ENCODE measurements at regions not wholly inside any gene's neighbourhood (a gene's known extent, or its start where the extent isn't known, plus 50 kb on each side); places are given as distances from the start of the nearest gene placed in this dataset.

DNA sequence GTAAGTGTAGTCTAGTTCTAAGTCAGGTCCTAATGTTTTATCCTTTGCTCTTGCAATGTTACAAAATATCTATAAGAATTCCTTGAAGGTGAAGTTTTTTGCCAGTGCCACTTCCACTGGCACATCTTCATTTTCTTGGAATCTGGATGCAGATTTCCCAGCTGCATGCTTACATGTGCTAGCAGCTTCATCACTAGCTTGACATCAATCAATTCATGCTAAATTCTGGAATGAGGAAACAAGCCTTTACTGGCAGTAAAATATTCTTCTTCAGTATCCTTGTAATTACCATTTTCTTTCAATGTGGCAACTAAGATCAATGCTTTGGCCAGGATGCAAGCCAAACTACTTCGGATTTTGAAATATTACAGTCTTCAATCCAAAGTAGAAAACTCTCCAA lies 200.6 kb upstream of the SIX2 start:
- H3K27me3 ChIP-seq (ENCODE audit: insufficient read depth, low read depth, severe bottlenecking) = no peaks in the 10 kb centered on the region
- TF ChIP-seq, protein P1, sequence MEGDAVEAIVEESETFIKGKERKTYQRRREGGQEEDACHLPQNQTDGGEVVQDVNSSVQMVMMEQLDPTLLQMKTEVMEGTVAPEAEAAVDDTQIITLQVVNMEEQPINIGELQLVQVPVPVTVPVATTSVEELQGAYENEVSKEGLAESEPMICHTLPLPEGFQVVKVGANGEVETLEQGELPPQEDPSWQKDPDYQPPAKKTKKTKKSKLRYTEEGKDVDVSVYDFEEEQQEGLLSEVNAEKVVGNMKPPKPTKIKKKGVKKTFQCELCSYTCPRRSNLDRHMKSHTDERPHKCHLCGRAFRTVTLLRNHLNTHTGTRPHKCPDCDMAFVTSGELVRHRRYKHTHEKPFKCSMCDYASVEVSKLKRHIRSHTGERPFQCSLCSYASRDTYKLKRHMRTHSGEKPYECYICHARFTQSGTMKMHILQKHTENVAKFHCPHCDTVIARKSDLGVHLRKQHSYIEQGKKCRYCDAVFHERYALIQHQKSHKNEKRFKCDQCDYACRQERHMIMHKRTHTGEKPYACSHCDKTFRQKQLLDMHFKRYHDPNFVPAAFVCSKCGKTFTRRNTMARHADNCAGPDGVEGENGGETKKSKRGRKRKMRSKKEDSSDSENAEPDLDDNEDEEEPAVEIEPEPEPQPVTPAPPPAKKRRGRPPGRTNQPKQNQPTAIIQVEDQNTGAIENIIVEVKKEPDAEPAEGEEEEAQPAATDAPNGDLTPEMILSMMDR (IDR thresholded peaks at IDR 0.05; ENCODE audit: low read depth, low read length) = no peak

DNA sequence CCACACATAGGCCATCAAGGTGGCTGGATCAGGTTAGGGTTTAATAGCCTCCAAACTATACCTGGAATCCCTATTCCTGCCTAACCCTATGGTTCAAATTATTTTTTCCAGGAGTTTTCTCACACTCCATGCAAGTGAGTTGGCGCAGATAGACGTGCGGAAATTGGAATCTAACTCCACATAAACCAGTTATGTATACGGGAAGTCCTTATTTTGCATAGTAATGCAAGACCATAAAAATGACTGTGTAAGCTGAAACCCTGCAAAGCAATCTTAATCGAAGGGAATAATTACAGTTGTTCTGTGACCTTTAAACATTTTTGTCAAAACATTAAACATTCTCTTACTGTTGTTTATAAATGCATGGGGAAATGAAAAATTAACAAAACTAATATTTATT lies 200.1 kb upstream of the SIX2 start:
- DNase-seq = no peak
- no peak overlapping the region for H3K4me3 ChIP-seq (ENCODE audit: low read depth, low read length)
- H3K27me3 ChIP-seq (ENCODE audit: insufficient read depth, low read depth, severe bottlenecking) = no peaks in the 10 kb centered on the region
- H3K9me3 ChIP-seq (ENCODE audit: severe bottlenecking) = no peaks in the 10 kb centered on the region
- TF ChIP-seq, protein P1 (IDR thresholded peaks at IDR 0.05; ENCODE audit: low read depth, low read length) = no peak
- no peaks in the 10 kb centered on the region for H3K36me3 ChIP-seq
- H3K27ac ChIP-seq = no peak overlapping the region

More for the DNA sequence above, 200.6 kb upstream of the SIX2 start:
- no peak for DNase-seq
- no peaks in the 10 kb centered on the region for H3K9me3 ChIP-seq (ENCODE audit: severe bottlenecking)
- H3K4me3 ChIP-seq (ENCODE audit: low read depth, low read length) = no peak overlapping the region
- H3K36me3 ChIP-seq = no peaks in the 10 kb centered on the region
- H3K27ac ChIP-seq = no peak overlapping the region

DNA sequence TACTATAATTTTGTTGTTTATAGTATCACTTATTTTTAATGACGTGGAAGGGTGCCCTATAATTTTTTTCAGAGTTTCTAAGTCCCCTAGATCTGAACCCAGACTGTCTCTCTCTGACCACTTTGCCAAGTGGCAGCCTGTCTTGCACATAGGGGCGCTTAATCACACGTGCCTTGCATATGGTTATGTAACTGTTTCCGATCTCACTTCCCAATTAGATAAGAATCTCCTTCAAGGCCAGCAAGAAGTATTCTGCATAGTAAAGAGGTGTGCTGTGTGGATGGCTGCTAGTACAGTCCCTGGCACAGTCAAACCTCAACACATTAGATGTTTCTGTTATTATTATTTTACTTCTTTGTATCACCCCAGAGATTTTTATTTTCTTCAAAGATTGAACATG lies 197.8 kb upstream of the SIX2 start:
- TF ChIP-seq, protein P1 (IDR thresholded peaks at IDR 0.05; ENCODE audit: low read depth, low read length) = no peak
- DNase-seq = no peak
- Histone ChIP-seq H3K27ac (no peak overlapping the region), H3K9me3 (ENCODE audit: severe bottlenecking) (no peaks in the 10 kb centered on the region), H3K4me3 (ENCODE audit: low read depth, low read length) (no peak overlapping the region), H3K36me3 (no peaks in the 10 kb centered on the region), H3K27me3 (ENCODE audit: insufficient read depth, low read depth, severe bottlenecking) (no peaks in the 10 kb centered on the region)

DNA sequence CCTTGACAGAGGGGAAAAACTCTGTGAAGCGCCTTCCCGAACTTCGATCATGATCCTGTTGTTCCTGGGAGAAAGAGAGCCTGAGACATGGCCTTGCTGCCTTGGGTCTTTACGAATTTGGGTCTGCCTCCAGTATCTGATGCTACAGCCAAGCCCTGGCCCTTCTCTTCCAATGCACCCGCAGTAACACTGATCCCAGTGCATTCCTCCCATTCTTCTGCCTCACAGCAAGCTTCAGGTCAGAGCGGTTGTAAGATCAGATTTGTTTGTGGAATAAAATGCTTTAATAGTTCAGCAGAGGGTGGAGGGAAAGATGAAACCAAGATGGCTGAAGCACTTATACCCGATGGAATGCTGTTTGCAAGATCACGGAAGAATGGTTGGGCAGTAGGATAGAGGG lies 196.7 kb upstream of the SIX2 start:
- H3K36me3 ChIP-seq = no peaks in the 10 kb centered on the region
- TF ChIP-seq, protein P1 (IDR thresholded peaks at IDR 0.05; ENCODE audit: low read depth, low read length) = no peak
- no peaks in the 10 kb centered on the region for H3K9me3 ChIP-seq (ENCODE audit: severe bottlenecking)
- no peak for DNase-seq
- no peaks in the 10 kb centered on the region for H3K27me3 ChIP-seq (ENCODE audit: insufficient read depth, low read depth, severe bottlenecking)
- H3K27ac ChIP-seq = no peak overlapping the region
- no peak overlapping the region for H3K4me3 ChIP-seq (ENCODE audit: low read depth, low read length)

DNA sequence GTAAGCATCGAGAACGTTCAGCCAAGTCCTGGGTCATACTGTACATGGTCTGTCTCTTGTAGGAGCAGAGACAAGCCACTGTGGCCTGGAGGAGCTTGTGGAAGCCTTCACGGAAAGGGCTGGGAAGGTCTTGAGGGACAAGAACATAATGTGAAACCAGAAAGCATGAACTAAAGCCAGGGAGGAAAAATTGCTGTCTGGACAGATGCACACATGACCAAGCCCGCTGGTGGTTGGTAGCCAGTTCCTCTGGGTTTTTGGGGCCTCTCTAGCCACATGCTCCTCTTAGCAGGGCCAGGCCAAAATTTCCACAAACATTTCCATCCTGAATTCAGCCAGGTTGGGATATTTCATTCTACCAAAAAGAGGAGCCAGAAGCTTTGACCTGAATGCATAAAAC lies 196.2 kb upstream of the SIX2 start:
- Histone ChIP-seq H3K4me3 (ENCODE audit: low read depth, low read length) (no peak overlapping the region), H3K27ac (no peak overlapping the region), H3K36me3 (no peaks in the 10 kb centered on the region), H3K9me3 (ENCODE audit: severe bottlenecking) (no peaks in the 10 kb centered on the region), H3K27me3 (ENCODE audit: insufficient read depth, low read depth, severe bottlenecking) (no peaks in the 10 kb centered on the region)
- DNase-seq = no peak
- TF ChIP-seq, protein P1 (IDR thresholded peaks at IDR 0.05; ENCODE audit: low read depth, low read length) = no peak

DNA sequence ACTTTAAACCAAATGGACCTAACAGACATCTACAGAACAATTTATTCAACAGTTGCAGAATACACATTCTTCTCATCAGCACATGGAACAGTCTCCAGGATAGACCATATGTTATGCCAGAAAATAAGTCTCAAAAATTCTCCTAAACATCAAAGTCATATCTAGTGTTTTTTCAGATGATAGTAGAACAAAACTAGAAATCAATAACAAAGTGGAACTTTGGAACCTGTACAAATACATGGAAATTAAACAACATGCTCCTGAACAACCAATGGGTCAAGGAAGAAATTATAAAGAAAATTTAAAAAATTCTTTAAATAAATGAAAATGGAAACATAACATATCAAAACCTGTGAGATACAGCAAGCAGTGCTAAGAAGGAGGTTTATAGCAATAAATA lies 194.1 kb upstream of the SIX2 start:
- no peaks in the 10 kb centered on the region for H3K27me3 ChIP-seq (ENCODE audit: insufficient read depth, low read depth, severe bottlenecking)
- no peaks in the 10 kb centered on the region for H3K9me3 ChIP-seq (ENCODE audit: severe bottlenecking)
- H3K27ac ChIP-seq = no peak overlapping the region
- no peak overlapping the region for H3K4me3 ChIP-seq (ENCODE audit: low read depth, low read length)
- TF ChIP-seq, protein P1 (IDR thresholded peaks at IDR 0.05; ENCODE audit: low read depth, low read length) = no peak
- no peaks in the 10 kb centered on the region for H3K36me3 ChIP-seq
- DNase-seq = no peak

Measured in WERI-Rb-1 (cell line).